K562 (cell line): ENCODE measurements at regions not wholly inside any gene's neighbourhood (a gene's known extent, or its start where the extent isn't known, plus 50 kb on each side); places are given as distances from the start of the nearest gene placed in this dataset.

Experiments
- ATAC-seq: fragments of 200-7000 bp; cut with Tn5 transposase; 3 replicates; pipeline ENCODE4 v1.9.1; 2020; ENCODE audit warnings: moderate library complexity
- BruUV-seq: library from RNA; stranded (reverse); fragments of 400-500 nt; replicated peaks from 2 replicates; lab custom pipeline; 2021; lab: Mats Ljungman, UMichigan
- CTCF ChIA-PET: fragments of 300-600 bp; formaldehyde crosslinking; extraction: SDS; loops from one replicate; lab custom pipeline; 2021; ENCODE audit warnings: low intra/inter-chr PET ratio; lab: Yijun Ruan, JAX
- POLR2A ChIA-PET: fragments of 300-600, 350-650 bp; sonication (Branson Sonifier 250); formaldehyde crosslinking; extraction: SDS; loops from one replicate; lab custom pipeline; 2021; ENCODE audit warnings: antibody characterized with exemption, inconsistent platforms; lab: Yijun Ruan, JAX
- DNase-seq, 4 experiments: peaks; one replicate each; pipeline versions ENCODE4 v3.0.0 to v3.0.0-alpha.2; 2011 to 2018; ENCODE audit warnings: low spot score in 3 of 4, mixed read lengths in 3 of 4; ENCODE audit errors: extremely low read depth in 1 of 4
- FAIRE-seq: peaks from 2 replicates; lab custom pipeline; 2011; peaks lifted over from hg19 to GRCh38; lab: Jason Lieb, UNC
- H2AFZ ChIP-seq: 2 replicates; pipeline ENCODE4 v1.6.0; 2011; ENCODE audit warnings: low read depth, low read length, control low read depth, inconsistent platforms
- H3K27ac ChIP-seq: fragments of 200-600 bp; 3 replicates; pipeline ENCODE4 v1.8.0; 2011; ENCODE audit warnings: low read depth, mild to moderate bottlenecking, control low read depth, inconsistent platforms, low read length, moderate library complexity, mixed read lengths; ENCODE audit errors: extremely low read depth
- H3K27me3 ChIP-seq, 2 experiments: fragments of 300-600 bp in 1 of 2; 2 replicates in 1 of 2; 3 replicates in 1 of 2; pipeline versions ENCODE4 v1.6.0 to v1.8.0; 2011; ENCODE audit warnings: inconsistent platforms in 2 of 2, low read length in 2 of 2, mild to moderate bottlenecking in 1 of 2, mixed read lengths in 1 of 2, moderate library complexity in 1 of 2; ENCODE audit not compliant: control insufficient read depth in 2 of 2, insufficient read depth in 2 of 2
- H3K36me3 ChIP-seq: fragments of 300-600 bp; 3 replicates; pipeline ENCODE4 v1.8.0; 2011; ENCODE audit warnings: mild to moderate bottlenecking, low read length, inconsistent platforms; ENCODE audit not compliant: control insufficient read depth, insufficient read depth
- H3K4me1 ChIP-seq, 2 experiments: fragments of 200-600 bp in 1 of 2; replicated peaks in 1 of 2; 2 replicates in 1 of 2; 3 replicates in 1 of 2; pipeline versions ENCODE4 v1.5.1 to v1.8.0; 2011; ENCODE audit warnings: inconsistent platforms in 2 of 2, low read length in 2 of 2, mild to moderate bottlenecking in 1 of 2, mixed read lengths in 1 of 2, moderate library complexity in 1 of 2; ENCODE audit not compliant: control insufficient read depth in 2 of 2, insufficient read depth in 2 of 2
- H3K4me2 ChIP-seq: 2 replicates; pipeline ENCODE4 v1.6.1; 2011; ENCODE audit warnings: low read length, control low read depth, inconsistent platforms, mixed read lengths; ENCODE audit not compliant: insufficient read depth
- H3K4me3 ChIP-seq: fragments of 200-600 bp; sonication (generic), shearing (Covaris generic); 2 replicates; pipeline ENCODE4 v1.5.1; 2016; ENCODE audit warnings: control low read depth, inconsistent platforms
- H3K79me2 ChIP-seq: fragments of 200-600 bp; 3 replicates; pipeline ENCODE4 v1.8.0; 2011; ENCODE audit warnings: low read length, inconsistent platforms; ENCODE audit not compliant: control insufficient read depth, insufficient read depth
- H3K9ac ChIP-seq, 2 experiments: 2 replicates each; pipeline versions ENCODE4 v1.6.0 to v1.6.1; 2011; ENCODE audit warnings: low read depth in 2 of 2, low read length in 2 of 2, control low read depth in 1 of 2, inconsistent platforms in 1 of 2, mild to moderate bottlenecking in 1 of 2, mixed read lengths in 1 of 2; ENCODE audit not compliant: insufficient read depth in 1 of 2
- H3K9me1 ChIP-seq: one replicate; pipeline ENCODE4 v1.6.0; 2011; ENCODE audit warnings: inconsistent platforms, mild to moderate bottlenecking, low read length, moderate library complexity; ENCODE audit not compliant: control insufficient read depth, insufficient read depth
- H3K9me3 ChIP-seq: replicated peaks from 2 replicates; pipeline ENCODE4 v1.5.1; 2011; ENCODE audit warnings: low read depth, low read length, inconsistent platforms; ENCODE audit not compliant: control insufficient read depth, insufficient read depth
- H4K20me1 ChIP-seq: replicated peaks from 2 replicates; pipeline ENCODE4 v1.6.1; 2011; ENCODE audit warnings: low read length, inconsistent platforms, mixed read lengths; ENCODE audit not compliant: control insufficient read depth, insufficient read depth
- ARID4B ChIP-seq: sonication (generic); formaldehyde crosslinking; IDR thresholded peaks from 2 replicates; pipeline ENCODE4 v1.8.0; 2022; ENCODE audit warnings: mild to moderate bottlenecking, missing genetic modification reagents
- ATF3 ChIP-seq, 2 experiments: fragments of 450-650 bp in 1 of 2; sonication (generic) in 1 of 2; formaldehyde crosslinking in 1 of 2; IDR thresholded peaks in 1 of 2; conservative IDR thresholded peaks in 1 of 2; 2 replicates each; pipeline versions ENCODE4 v1.6.1 to v1.8.1; 2016 to 2023; ENCODE audit warnings: mild to moderate bottlenecking in 2 of 2, moderate library complexity in 2 of 2, inconsistent platforms in 1 of 2, missing genetic modification reagents in 1 of 2
- CHAMP1 ChIP-seq: fragments of 450-650 bp; IDR thresholded peaks from 2 replicates; pipeline ENCODE4 v1.6.1; 2016; ENCODE audit warnings: mild to moderate bottlenecking
- CHD4 ChIP-seq: fragments of 200-600 bp; sonication (generic); IDR thresholded peaks from 3 replicates; pipeline ENCODE4 v1.6.1; 2012; ENCODE audit warnings: low read depth, mild to moderate bottlenecking, mixed read lengths, low read length, inconsistent platforms; ENCODE audit not compliant: insufficient read depth, insufficient replicate concordance, poor library complexity, severe bottlenecking
- ETV1 ChIP-seq: fragments of 450-650 bp; conservative IDR thresholded peaks from 2 replicates; pipeline ENCODE4 v1.6.1; 2016; ENCODE audit warnings: missing genetic modification characterization, control low read depth, low read depth, missing compliant biosample characterization
- FOXJ3 ChIP-seq: sonication (generic); formaldehyde crosslinking; IDR thresholded peaks from 2 replicates; pipeline ENCODE4 v1.4.0; 2020; ENCODE audit warnings: mild to moderate bottlenecking, missing genetic modification reagents
- GATAD2B ChIP-seq: fragments of 450-650 bp; IDR thresholded peaks from 2 replicates; pipeline ENCODE4 v1.6.1; 2017; ENCODE audit warnings: mild to moderate bottlenecking, borderline replicate concordance
- HDGF ChIP-seq: fragments of 450-650 bp; IDR thresholded peaks from 2 replicates; pipeline ENCODE4 v1.6.1; 2016
- HSF4 ChIP-seq: fragments of 250-450 bp; sonication (Bioruptor Pico); IDR thresholded peaks from 2 replicates; pipeline ENCODE4 v2.1.2; 2022; ENCODE audit warnings: mild to moderate bottlenecking, moderate library complexity, borderline replicate concordance
- MTA1 ChIP-seq: fragments of 450-650 bp; IDR thresholded peaks from 2 replicates; pipeline ENCODE4 v1.6.1; 2017; ENCODE audit warnings: borderline replicate concordance
- RAD21 ChIP-seq, 2 experiments: fragments of 250-450 bp in 1 of 2; fragments of 450-650 bp in 1 of 2; sonication (Bioruptor Pico) in 1 of 2; formaldehyde crosslinking in 1 of 2; IDR thresholded peaks in 1 of 2; conservative IDR thresholded peaks in 1 of 2; 2 replicates each; pipeline versions ENCODE4 v1.4.0 to v1.8.0; 2020 to 2022; ENCODE audit warnings: mild to moderate bottlenecking in 2 of 2, moderate library complexity in 1 of 2
- RBBP5 ChIP-seq: fragments of 200-600 bp; sonication (generic); IDR thresholded peaks from 2 replicates; pipeline ENCODE4 v1.6.1; 2012; ENCODE audit warnings: borderline replicate concordance, mild to moderate bottlenecking, low read length, control low read depth, inconsistent platforms; ENCODE audit not compliant: insufficient read depth, poor library complexity, severe bottlenecking
- TAF1 ChIP-seq: IDR thresholded peaks from 2 replicates; pipeline ENCODE4 v1.6.1; 2011; ENCODE audit warnings: mild to moderate bottlenecking, low read length, moderate library complexity; ENCODE audit not compliant: insufficient read depth, control insufficient read depth, severe bottlenecking; ENCODE audit errors: extremely low read depth
- ZNF121 ChIP-seq: sonication (generic); formaldehyde crosslinking; conservative IDR thresholded peaks from 2 replicates; pipeline ENCODE4 v1.8.0; 2022; ENCODE audit warnings: missing genetic modification reagents
- ZNF347 ChIP-seq: fragments of 450-650 bp; formaldehyde crosslinking; IDR thresholded peaks from 2 replicates; pipeline ENCODE4 v1.4.0; 2020; ENCODE audit warnings: low read depth, mild to moderate bottlenecking, moderate library complexity
- WGBS: fragments of 100-300 bp; shearing (Covaris generic); methylation state at CpG from one replicate; pipeline ENCODE4 v1.1.6; 2016; ENCODE audit warnings: low coverage, mixed read lengths; ENCODE audit not compliant: insufficient coverage; ENCODE audit errors: missing lambda C conversion rate; 5-methylcytosine and 5-hydroxymethylcytosine counted together
- in situ Hi-C: fragments of 300-500 bp; cut with MboI; formaldehyde crosslinking; loops from 4 replicates; pipeline ENCODE4 v1.15.0; 2018; ENCODE audit warnings: inconsistent platforms, mixed read lengths
- intact Hi-C: fragments of 100-400 bp; cut with micrococcal nuclease; formaldehyde crosslinking; loops from 2 replicates; pipeline ENCODE4 v1.14.2; 2022

- Histone ChIP-seq H3K9me1 (no peaks in the 10 kb centered on the region), H3K4me3 (no peak overlapping the region), H4K20me1 (no peaks in the 10 kb centered on the region), H3K27ac (no peak overlapping the region), H3K4me1 (no peaks in the 10 kb centered on the region), H3K9ac (no peak overlapping the region), H3K36me3 (no peaks in the 10 kb centered on the region), H3K4me2 (no peak overlapping the region), H3K9me3 (no peaks in the 10 kb centered on the region), H2AFZ (no peak overlapping the region), H3K27me3 (no peaks in the 10 kb centered on the region), H3K79me2 (no peaks in the 10 kb centered on the region)
- no peak for FAIRE-seq
- ATAC-seq, result no peak
- DNase-seq, result no peak
- ChIA-PET CTCF (no interaction called here), POLR2A (no interaction called here)
- BruUV-seq, result no TSS peak
- 0% methylated on average over 4 of the region's 4 CpGs for WGBS
- intact Hi-C loops (no loop called here), in situ Hi-C loops (no loop called here)
- no peak for TF ChIP-seq RBBP5
- TF ChIP-seq GATAD2B, result no peak
- TF ChIP-seq ZNF347 (CRISPR knock-in tag), result no peak
- TF ChIP-seq HSF4 (CRISPR knock-in tag), result no peak
- TF ChIP-seq ARID4B (CRISPR knock-in tag), result no peak
- no peak for TF ChIP-seq ZNF121
- no peak for TF ChIP-seq TAF1
- no peak for TF ChIP-seq MTA1
- no peak for TF ChIP-seq CHD4
- TF ChIP-seq HDGF, result no peak
- TF ChIP-seq CHAMP1, result no peak
- TF ChIP-seq RAD21 (CRISPR knock-in tag; conservative IDR thresholded peaks at IDR 0.05 in 1 of 2, IDR thresholded peaks at IDR 0.05 in 1 of 2), result no peak
- no peak for TF ChIP-seq FOXJ3 (CRISPR knock-in tag)
- TF ChIP-seq ATF3 (IDR thresholded peaks at IDR 0.05), result no peak
- no peak for TF ChIP-seq ATF3 (CRISPR knock-in tag; conservative IDR thresholded peaks at IDR 0.05)
- TF ChIP-seq ETV1, result no peak
These were observed 1587.1 kb downstream of the PCDH9 start for GRCh38 chr13:65642996-65643395.
